ENCODE measurements at regions not wholly inside any gene's neighbourhood (a gene's known extent, or its start where the extent isn't known, plus 50 kb on each side); places are given as distances from the start of the nearest gene placed in this dataset.

DNA sequence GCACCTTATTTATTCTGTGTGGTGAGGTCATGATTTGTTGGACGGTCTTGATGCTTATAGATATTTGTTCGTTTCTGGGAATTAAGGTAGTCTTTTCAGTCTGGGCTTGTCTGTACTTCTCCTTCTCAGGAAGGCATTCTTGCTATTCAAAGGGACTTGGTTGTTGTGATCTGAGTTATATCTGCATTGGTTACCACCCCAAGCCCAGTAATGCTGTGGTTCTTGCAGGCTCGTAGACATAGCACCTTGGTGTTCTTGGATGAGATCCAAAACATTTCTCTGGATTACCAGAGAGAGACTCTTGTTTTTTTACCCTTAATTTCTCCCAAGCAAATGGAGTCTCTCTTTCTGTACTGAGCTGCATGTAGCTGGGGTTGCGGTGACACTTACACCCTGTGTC is 128.0 kb upstream of the CBLB start:
- DNase-seq (ENCODE audit: low spot score) = no peak
- no peaks in the 10 kb centered on the region for H3K4me1 Mint-ChIP-seq (ENCODE audit: unreplicated experiment)
- H3K27me3 Mint-ChIP-seq (ENCODE audit: unreplicated experiment) = no peaks in the 10 kb centered on the region
- TF ChIP-seq CTCF (IDR thresholded peaks at IDR 0.05; ENCODE audit: unreplicated experiment) = no peak
- no peaks in the 10 kb centered on the region for H3K9me3 Mint-ChIP-seq (ENCODE audit: unreplicated experiment)
- H3K4me3 Mint-ChIP-seq (ENCODE audit: unreplicated experiment) = no peak overlapping the region
- H3K27ac Mint-ChIP-seq (ENCODE audit: unreplicated experiment) = no peak overlapping the region
- H3K36me3 Mint-ChIP-seq (ENCODE audit: low read depth, unreplicated experiment) = no peaks in the 10 kb centered on the region

DNA sequence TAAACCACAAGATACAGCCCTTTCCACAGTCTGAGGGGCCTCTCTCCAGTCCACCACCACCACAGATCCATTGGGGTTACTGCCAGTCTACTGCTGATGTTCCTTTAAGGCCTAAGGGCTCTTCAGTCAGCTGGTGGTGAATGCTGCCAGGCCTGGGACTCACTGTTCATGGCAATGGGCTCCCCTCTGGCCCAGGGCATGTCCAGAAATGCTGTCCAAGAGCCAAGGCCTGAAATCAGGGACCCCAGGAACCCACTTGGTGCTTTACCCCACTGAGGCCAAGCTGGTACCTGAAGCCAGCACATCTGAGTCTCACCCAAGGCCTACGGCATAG is 128.6 kb upstream of the CBLB start:
- Mint-ChIP-seq H3K9me3 (ENCODE audit: unreplicated experiment) (no peaks in the 10 kb centered on the region), H3K4me1 (ENCODE audit: unreplicated experiment) (no peaks in the 10 kb centered on the region), H3K4me3 (ENCODE audit: unreplicated experiment) (no peak overlapping the region), H3K27ac (ENCODE audit: unreplicated experiment) (no peak overlapping the region), H3K27me3 (ENCODE audit: unreplicated experiment) (no peaks in the 10 kb centered on the region), H3K36me3 (ENCODE audit: low read depth, unreplicated experiment) (no peaks in the 10 kb centered on the region)
- no peak for TF ChIP-seq CTCF (IDR thresholded peaks at IDR 0.05; ENCODE audit: unreplicated experiment)
- DNase-seq (ENCODE audit: low spot score) = no peak

GRCh38 chr3:105997800-105998526 is 129.2 kb upstream of the CBLB start:
- no peak overlapping the region for H3K27ac Mint-ChIP-seq (ENCODE audit: unreplicated experiment)
- no peaks in the 10 kb centered on the region for H3K36me3 Mint-ChIP-seq (ENCODE audit: low read depth, unreplicated experiment)
- no peak overlapping the region for H3K4me3 Mint-ChIP-seq (ENCODE audit: unreplicated experiment)
- TF ChIP-seq CTCF (IDR thresholded peaks at IDR 0.05; ENCODE audit: unreplicated experiment) = no peak
- H3K9me3 Mint-ChIP-seq (ENCODE audit: unreplicated experiment) = no peaks in the 10 kb centered on the region
- no peaks in the 10 kb centered on the region for H3K4me1 Mint-ChIP-seq (ENCODE audit: unreplicated experiment)
- no peaks in the 10 kb centered on the region for H3K27me3 Mint-ChIP-seq (ENCODE audit: unreplicated experiment)
- no peak for DNase-seq (ENCODE audit: low spot score)

GRCh38 chr3:105999856-106000255 is 131.0 kb upstream of the CBLB start:
- DNase-seq (ENCODE audit: low spot score) = no peak
- Mint-ChIP-seq H3K27ac (ENCODE audit: unreplicated experiment) (no peak overlapping the region), H3K9me3 (ENCODE audit: unreplicated experiment) (no peaks in the 10 kb centered on the region), H3K36me3 (ENCODE audit: low read depth, unreplicated experiment) (no peaks in the 10 kb centered on the region), H3K4me3 (ENCODE audit: unreplicated experiment) (no peak overlapping the region), H3K4me1 (ENCODE audit: unreplicated experiment) (no peaks in the 10 kb centered on the region), H3K27me3 (ENCODE audit: unreplicated experiment) (no peaks in the 10 kb centered on the region)
- no peak for TF ChIP-seq CTCF (IDR thresholded peaks at IDR 0.05; ENCODE audit: unreplicated experiment)

GRCh38 chr3:106001923-106002322 is 133.1 kb upstream of the CBLB start:
- DNase-seq (ENCODE audit: low spot score) = no peak
- no peak for TF ChIP-seq CTCF (IDR thresholded peaks at IDR 0.05; ENCODE audit: unreplicated experiment)
- Mint-ChIP-seq H3K9me3 (ENCODE audit: unreplicated experiment) (no peaks in the 10 kb centered on the region), H3K27ac (ENCODE audit: unreplicated experiment) (no peak overlapping the region), H3K27me3 (ENCODE audit: unreplicated experiment) (no peaks in the 10 kb centered on the region), H3K36me3 (ENCODE audit: low read depth, unreplicated experiment) (no peaks in the 10 kb centered on the region), H3K4me1 (ENCODE audit: unreplicated experiment) (no peaks in the 10 kb centered on the region), H3K4me3 (ENCODE audit: unreplicated experiment) (no peak overlapping the region)

All from endothelial cell (in vitro differentiated cells).